GM19351 (cell line): ENCODE measurements at regions not wholly inside any gene's neighbourhood (a gene's known extent, or its start where the extent isn't known, plus 50 kb on each side); places are given as distances from the start of the nearest gene placed in this dataset.

Experiments
- ATAC-seq: cut with Tn5 transposase; IDR thresholded peaks from one replicate; pipeline ENCODE4 v1.9.1; 2021; ENCODE audit warnings: mild to moderate bottlenecking, moderate library complexity; ENCODE audit not compliant: unreplicated experiment

DNA sequence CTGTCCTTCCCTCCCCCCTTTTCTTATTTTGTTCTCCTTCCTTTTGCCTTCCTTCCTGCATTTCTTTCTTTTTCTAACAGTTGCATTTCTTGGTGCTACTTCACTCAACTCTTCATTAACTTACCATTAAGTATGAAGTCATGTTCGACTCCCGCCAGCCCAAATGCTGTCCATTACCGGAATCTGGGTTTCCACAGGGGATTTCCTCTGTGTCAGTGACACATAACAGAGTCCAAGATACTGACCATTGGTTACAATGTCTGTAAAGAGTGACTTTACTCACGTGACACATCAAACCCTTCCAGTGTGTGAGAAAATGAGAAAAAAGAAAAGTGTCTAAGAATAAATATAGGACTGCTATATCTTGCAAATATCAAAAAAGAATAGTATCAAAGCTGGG, 500.0 kb upstream of the FRG1 start:
- no peak for ATAC-seq

DNA sequence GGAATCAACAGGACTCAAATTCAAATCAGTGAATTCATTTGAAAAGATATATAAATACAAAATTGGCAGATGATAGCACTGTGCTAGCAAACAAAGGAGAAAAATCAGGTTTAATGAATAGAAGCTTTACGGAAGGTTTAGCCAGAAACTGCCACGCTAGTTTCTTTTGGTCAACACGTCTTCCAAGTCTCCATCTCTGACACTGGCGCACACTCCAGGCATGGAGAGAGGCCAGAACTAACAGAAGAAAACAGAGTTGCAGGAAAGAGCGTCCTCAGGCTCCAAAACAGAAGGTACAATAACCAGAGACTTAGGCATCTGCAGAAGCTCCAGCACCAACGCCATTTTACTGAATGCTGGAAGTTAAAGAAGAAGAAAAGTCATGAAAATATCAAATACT, 497.3 kb upstream of the FRG1 start:
- no peak for ATAC-seq

DNA sequence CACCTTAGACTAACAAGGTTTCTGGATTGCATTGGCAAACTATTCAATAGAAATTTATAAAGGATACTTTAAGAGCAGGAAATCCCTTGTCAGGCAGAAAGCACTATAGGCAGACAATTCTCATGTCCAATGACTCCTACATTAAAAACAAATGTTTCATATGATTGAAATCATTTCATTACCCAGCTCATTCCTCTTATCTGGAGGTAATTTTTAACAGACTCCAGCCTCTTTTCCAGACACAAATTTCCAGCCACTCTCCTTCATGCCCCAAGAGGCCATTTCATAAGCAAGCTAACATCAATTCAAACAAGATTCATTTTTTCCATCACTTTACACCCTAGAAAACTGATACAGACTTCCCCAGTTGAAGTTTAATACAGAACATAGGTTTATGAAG, 495.1 kb upstream of the FRG1 start:
- ATAC-seq: no peak

DNA sequence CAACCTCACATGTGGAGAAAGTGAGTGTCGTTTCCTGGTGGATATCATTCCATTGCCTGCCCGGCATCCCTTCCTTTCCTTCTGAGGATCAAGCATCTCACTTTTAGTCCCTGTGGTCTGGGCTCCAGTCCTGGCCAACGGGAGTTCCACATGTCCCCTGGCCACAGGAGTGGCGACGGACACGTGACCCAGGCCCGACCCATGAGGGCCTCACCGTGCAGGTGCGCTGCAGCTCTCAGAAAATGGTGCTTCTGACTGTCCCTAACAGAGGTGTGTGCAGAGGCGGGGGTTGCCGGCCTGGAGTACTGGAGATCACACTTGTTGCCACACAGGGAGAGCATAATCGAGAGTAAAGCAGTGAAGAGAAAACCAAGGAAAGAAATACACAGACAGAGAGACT, 476.9 kb upstream of the FRG1 start:
- ATAC-seq: no peak

DNA sequence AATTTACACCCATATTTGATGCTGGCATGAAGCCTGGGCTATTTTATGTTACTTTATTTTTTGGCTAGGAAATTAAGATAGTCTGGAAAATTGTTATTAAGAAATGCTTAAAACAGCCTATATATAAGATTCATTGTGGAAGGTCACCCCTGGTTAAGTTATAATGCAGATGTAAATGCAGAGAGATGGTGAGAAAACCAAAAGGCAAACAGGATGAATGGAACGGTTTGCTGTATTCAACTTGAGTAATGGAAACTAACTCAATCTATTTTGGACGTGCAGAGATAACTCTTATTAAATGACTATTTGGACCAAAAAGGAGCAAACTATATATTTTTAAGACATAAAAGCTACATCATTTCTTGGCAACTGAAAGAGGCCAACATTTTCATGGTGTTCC, 446.3 kb upstream of the FRG1 start:
- no peak for ATAC-seq

DNA sequence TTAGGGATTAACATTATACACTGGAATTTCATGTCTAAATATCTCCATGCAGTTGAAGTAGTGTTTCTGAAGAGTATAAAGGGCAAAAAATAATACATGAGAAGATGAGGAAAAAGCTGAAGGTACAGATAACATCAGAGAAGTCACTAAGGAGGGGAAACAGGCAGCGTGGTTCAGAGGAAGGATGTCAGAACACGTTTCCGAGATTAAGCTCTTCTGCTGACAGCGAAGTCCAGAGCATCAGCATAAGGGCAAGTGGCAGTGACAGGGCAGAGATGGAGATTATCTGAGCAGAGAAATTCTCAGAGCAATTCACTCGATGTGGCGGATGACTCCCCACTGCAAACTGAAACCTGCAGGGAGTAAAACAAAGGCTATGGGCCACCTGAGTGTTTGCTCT, 443.2 kb upstream of the FRG1 start:
- ATAC-seq: no peak

DNA sequence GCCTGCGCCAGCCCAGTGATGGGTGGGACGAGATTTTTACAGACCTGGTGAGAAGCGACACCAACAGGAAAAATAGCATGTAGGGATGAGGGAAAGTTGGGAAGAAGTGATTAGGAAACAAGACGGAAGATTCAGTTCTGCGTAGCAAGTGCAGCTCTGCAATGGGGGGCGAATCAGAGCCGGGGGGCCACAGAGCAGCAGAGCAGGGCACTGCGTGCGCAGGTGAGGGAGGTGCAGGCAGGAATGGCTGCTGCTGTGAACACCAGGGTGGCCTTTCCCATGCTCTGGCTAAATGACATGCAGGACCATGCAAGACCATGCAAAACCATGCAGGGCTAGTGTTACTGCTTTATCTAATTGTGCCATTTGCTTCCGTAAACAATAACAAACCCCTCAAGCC, 442.7 kb upstream of the FRG1 start:
- no peak for ATAC-seq

DNA sequence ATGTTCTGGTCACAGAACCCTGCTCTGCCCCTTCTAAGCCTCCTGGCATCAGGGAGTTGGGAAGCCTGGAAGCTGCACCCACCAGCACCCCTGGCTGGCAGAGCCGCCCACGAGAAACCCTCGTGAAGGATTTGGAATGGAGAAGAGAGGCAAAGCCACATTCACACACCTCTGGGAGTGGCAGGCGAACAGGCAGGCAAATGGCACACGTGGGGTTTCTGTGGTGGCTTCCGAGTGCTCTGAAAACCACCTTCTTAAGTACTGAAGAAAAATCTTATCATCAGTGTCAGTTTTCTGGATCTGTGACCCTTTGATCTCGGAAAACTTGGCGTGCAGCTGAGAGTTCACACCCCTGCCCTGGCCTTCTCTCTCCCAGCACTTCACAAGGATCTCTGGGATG, 442.2 kb upstream of the FRG1 start:
- ATAC-seq: no peak

DNA sequence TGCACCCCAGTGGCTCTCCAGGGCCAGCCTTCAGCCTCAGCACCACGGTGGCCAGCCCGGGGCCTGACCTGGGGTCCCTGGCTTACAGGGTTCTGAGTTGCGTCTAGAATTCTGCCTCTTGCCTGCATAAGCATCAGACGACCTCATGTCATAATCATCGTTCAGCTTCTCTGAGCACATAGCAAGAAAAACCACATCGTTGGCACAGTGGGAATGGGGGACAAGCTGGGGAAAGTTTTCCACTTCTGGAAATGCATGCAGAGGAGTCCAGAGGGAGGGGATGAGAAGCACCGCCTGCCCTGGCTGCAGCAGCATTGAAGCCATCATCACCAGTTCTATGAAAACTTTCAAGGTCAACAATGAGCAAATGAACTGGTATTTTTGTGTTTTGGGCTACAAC, 441.0 kb upstream of the FRG1 start:
- no peak for ATAC-seq

DNA sequence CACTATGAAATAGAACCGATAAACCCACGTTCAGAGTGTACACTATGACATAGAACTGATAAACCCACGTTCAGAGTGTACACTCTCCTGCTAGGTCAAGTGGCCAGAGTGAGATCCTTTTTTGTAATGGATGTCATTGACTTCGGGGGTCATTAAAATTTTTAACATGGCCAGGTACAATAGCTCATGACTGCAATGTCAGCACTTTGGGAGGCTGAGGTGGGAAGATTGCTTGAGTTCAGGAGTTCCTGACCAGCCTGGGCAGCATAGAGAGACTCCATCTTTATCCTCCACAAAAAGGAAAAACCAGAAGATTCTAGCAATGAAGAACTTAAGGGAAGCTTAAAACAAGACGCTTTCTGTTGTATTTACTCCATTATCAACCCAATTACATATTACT, 439.7 kb upstream of the FRG1 start:
- no peak for ATAC-seq

DNA sequence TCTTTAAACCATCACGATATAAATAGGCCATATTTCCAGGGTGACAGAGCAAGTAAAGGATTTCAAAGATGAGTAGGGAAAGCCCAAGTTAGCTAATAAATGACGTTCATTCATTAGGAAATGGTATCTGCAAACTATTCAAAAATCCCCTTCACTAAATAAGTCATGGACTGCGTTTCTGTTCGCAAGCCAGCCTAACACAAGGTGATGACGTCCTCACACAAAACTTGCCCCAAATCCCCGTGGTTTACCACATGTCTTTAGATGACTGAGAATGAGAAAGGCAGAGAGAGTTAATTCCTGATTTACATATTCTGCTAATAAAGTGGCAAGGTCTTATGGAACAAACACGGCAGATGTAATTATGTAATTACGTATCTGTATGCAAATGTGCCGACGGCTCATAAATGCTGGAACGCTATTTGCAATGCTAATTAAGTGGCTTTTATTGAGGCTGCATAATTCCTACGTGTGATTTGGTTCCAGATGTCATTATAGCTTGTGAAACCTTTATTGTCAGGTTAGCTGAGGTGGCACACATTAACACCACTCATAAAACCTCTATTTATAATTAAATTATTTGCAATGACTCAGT, 437.7 kb upstream of the FRG1 start:
- ATAC-seq: no peak

DNA sequence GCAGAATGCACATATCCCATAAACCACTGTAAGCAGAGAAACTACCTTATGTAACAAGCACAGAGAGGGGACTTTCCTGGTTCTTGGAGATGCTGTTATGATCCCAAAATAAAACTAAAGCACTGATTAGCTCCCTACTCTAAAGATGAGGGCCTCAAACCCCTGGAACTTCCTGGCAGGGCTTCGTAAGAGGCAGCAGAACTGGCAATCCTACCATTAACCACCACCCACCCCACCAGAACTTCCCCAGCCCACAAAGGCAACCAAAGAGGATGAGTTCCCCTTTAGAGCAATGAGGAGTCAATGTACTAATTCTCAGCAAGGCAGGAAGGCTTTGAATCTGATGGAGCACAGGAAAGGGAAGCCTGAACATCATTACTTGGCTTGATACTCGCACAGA, 436.5 kb upstream of the FRG1 start:
- no peak for ATAC-seq

DNA sequence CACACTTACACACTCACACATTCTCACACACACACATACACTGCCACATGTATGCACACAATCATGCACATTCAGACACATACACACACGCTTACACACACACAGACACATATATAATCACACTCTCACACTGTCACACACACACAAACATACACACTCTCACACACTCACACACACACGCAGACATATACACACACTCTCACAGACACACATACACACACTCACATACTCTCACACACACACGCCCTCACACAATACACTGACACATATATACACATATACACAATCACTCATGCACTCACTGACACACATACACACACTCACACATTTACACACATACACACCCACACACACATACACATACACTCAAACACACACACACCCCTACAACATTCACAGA, 435.3 kb upstream of the FRG1 start:
- ATAC-seq: no peak

DNA sequence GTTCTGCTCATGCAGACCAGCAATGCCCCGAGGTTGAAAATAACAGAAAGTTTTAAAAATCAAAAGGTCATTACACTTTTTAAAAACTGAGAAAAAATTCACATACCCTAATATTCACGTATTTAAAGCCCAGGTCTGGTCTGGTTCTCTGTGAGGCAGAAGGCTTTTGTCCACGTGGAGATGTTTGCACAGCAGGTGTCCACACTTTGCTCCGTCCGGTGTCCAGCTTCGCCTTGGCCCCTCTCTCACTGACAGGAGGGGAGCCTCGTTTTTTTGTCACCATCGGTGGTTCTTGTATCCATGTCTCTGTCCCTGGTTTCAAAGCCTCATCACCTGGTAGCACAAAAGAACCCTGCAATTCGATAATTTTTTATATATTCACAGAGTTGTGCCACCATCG, 434.6 kb upstream of the FRG1 start:
- ATAC-seq: no peak

DNA sequence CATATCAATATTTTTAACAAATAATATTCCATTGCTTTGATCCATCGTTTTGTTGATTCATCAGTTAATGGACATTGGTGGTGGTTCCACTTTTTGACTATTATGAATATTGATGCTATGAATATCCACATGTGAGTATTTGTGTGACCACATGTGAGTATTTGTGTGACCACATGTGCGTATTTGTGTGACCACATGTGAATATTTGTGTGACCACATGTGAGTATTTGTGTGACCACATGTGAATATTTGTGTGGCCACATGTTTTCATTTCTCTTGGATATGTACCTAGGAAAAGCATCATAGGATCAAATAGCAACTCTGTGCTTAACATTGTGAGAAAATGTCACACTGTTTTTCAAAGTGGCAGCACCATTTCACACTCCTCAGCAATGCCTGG, 433.6 kb upstream of the FRG1 start:
- no peak for ATAC-seq

DNA sequence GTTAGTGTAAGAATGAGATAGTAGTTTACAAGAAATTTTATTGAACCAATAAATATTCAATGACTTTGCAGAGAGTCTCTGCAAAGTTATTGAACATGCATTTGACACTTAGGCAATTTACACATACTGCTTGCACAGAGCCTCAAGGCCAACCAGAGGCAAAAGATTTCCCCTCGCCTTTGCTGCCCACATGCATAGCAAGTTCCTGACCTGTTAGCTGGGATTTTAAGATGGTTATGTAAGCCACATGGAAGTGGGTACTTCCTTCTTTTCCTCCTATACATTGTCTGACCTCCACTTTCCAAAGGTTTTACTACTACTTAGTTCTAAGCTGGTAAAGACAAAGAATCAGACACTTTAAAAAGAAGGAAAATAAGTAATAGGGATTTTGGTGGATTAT, 430.1 kb upstream of the FRG1 start:
- ATAC-seq: no peak

DNA sequence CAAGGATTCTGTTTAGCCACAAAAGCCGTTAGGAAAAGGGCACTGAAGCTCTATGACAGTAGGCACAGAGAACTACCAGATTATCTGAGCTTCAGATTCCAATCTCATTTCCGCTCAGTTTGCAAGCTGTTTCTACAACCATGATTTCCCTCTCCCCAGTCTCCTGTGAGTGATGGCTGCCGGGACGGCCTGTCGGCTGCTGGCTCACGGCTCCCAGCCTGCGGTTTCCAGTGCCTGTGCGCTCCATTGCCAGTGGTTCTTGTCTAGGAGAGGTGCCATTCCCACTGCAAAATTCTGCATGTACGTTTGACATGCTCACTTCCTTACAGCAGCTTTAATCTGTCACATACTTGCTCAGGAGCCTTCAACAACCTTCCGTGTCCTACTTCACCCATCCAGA, 429.1 kb upstream of the FRG1 start:
- no peak for ATAC-seq

DNA sequence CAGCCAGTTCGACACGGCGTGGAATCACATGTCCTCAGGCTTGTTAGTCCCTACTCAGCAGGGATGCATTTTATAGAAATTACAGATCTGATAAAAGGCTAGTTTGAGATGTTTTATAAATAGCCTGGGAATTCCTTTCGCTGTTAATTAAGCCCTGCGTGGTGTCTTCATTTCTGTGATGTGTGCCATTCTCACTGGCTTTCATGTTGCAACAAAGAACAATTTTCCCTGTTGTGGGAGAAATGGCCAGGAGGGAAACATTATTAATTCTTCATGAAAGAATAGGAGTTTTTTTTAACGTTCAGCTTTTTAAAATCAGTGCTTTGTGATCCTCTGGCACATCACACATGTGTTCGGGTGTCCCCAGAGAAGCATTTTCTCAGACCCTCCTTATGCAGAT, 427.3 kb upstream of the FRG1 start:
- ATAC-seq: no peak

DNA sequence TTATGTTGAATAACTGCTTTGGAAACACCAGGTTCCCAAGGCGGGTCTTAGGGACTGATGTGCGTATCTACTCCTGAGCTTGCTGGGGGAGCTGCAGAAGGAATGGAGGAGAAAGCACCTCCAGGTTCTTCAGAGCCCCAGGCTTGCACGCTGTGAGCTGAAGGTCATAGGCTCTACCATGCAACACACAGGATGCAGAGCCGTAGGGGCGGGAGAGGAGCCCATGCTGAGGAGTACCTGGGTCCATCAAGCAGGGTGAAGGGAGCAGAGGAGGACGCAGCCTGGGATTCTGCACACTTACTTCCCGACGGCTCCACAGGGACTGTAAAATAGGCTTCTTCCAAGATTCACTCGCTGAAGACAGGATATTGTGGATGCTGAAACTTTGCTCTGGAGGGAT, 426.5 kb upstream of the FRG1 start:
- ATAC-seq: no peak

DNA sequence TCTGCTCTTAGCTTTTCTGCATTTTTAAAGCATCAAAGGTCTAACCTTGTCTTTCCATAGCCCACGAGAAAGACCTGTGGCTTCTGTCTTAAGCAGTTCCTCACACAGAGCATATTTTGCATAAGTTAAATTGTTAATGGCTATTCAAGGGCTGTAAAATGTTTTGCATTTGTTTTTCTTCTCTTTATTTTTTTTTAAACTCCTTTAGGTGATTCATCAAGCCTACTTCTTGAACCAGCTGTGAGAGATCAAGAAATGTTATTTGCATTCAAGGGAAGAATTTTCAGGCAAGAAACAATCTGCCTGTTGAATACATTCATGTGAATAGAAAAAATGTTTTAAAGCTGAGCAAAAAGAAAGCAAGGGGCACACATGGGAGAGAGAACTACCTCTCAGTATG, 423.8 kb upstream of the FRG1 start:
- no peak for ATAC-seq

DNA sequence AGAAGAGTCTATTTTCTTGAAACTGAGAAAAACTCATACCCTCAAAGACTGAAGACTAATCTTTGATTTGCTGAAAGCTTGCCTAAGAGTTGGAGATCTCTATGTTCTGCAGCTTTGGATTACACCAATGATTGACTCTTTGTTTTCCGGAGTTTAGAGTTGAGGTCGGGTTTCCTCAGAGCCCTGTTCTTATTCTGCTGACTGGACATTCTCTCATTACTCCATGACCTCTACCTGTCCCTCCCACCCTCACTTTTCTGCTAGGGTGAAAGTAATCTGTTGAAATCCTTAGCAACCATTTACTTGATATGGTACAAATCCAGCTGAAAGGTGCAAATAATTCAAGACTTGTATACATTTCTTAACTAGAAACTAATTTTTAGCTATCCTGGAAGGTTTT, 421.5 kb upstream of the FRG1 start:
- no peak for ATAC-seq

DNA sequence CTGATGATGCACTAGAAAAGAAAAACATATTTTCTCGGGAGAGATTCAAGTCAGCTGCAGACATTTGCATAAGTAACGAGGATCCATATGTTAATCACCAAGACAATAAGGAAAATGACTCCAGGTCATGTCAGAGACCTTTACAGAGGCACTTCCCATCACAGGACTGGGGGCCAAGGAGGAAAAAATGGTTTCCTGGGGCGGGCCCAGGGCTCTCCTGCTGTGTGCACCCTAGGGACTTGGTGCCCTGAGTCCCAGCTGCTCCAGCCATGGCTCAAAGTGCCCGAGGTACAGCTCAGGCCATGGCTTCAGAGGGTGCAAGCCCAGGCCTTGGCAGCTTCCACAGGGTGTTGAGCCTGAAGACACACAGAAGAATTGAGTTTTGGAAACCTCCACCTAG, 415.4 kb upstream of the FRG1 start:
- ATAC-seq: no peak

DNA sequence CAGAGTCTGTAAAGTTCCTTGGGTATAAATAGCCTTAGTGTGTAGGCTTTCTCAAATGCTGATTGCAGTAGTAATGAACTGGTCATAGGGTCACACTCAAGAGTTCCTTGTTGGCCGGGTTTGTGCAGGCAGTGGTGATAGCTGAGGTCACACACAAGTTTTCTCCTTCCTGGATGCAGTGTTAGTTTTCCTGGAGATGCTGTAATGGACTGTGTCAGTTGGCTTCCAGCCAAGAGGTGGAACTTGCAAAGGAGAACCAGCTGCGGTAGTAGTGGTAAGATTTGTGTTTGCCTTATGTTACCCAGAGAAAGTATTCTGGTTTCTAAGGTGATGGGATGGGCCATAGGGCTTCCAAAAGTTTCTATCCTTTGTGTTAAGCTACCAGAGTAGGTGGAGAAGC, 409.8 kb upstream of the FRG1 start:
- ATAC-seq: no peak

DNA sequence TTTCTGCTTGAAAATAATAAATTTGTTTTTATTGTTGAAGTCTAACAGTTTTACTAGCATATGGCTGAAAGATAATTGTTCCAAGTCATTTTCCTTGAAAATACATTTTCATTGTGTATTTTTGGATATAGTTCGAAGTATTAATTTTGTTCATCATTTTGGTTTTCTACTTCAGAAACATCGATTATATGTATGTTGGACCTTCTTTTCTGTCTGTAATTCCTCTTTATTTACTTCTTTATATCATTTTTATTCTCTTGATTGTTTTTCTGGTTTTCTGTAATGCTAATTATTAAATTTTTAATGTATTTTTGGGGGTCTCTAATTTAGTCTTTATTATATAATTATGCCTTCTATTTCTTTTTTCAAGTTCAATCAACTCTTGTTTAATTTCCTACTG, 407.1 kb upstream of the FRG1 start:
- no peak for ATAC-seq
